ENCODE measurements at regions not wholly inside any gene's neighbourhood (a gene's known extent, or its start where the extent isn't known, plus 50 kb on each side); places are given as distances from the start of the nearest gene placed in this dataset.

DNA sequence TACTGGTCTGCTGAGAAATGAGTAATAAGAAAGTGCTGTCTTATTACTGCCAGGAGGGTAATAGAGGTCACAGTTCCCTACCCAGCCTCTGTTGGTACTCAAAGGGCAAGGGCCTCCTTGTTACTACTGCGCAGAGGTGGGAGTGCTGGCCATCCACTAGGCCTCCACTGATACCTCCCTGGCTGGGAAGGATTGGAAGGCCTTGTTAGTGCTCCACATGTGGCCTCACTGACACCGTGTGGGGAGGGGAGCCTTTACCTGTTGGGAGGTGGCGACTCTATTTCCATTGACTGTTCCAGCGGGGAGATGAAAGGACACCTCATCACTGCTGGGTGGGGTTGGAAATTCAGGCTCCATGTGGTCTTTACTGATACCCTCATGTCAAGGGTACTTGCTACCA, 57.8 kb upstream of the USP24 start:
- no peak for DNase-seq
